HCT116 (cell line): ENCODE measurements at regions not wholly inside any gene's neighbourhood (a gene's known extent, or its start where the extent isn't known, plus 50 kb on each side); places are given as distances from the start of the nearest gene placed in this dataset.

ENCODE experiments used
- ATAC-seq: fragments of 200-7000 bp; cut with Tn5 transposase; 2 replicates; pipeline ENCODE4 v1.9.1; 2020; ENCODE audit warnings: mild to moderate bottlenecking, moderate library complexity
- BruUV-seq: library from RNA; stranded (reverse); fragments of 400-500 nt; replicated peaks from 2 replicates; lab custom pipeline; 2021; lab: Mats Ljungman, UMichigan
- CTCF ChIA-PET: fragments of 300-600 bp; sonication (Branson Sonifier 250); formaldehyde crosslinking; loops from one replicate; lab custom pipeline; 2021; ENCODE audit warnings: antibody characterized with exemption; lab: Charles Lee
- POLR2A ChIA-PET: fragments of 300-600, 350-600 bp; sonication (Branson Sonifier 250); formaldehyde crosslinking; loops from one replicate; lab custom pipeline; 2021; ENCODE audit warnings: antibody characterized with exemption; lab: Charles Lee
- RAD21 ChIA-PET, 2 experiments: fragments of 300-600 bp; sonication (Branson Sonifier 250); formaldehyde crosslinking; loops; one replicate each; lab custom pipeline; 2023; ENCODE audit warnings: low total read pairs in 2 of 2; ENCODE audit not compliant: uncharacterized antibody in 2 of 2, unreplicated experiment in 2 of 2, low non-redundant PET in 1 of 2; lab: Charles Lee
- DNase-seq: peaks from one replicate; pipeline ENCODE4 v3.0.0-alpha.2; 2010; ENCODE audit warnings: low read depth, low spot score
- H2AFZ ChIP-seq: fragments of 200-600 bp; shearing (Covaris generic), sonication (generic); 2 replicates; pipeline ENCODE4 v1.6.1; 2017; ENCODE audit warnings: low read depth, mixed run types, mixed read lengths, antibody characterized with exemption, low read length; ENCODE audit not compliant: poor library complexity, severe bottlenecking
- H3K27ac ChIP-seq: 2 replicates; pipeline ENCODE4 v1.5.1; 2012; ENCODE audit warnings: low read depth, low read length
- H3K27me3 ChIP-seq: fragments of 200-600 bp; sonication (generic); 2 replicates; pipeline ENCODE4 v1.6.1; 2016; ENCODE audit warnings: mixed run types, low read length, mixed read lengths; ENCODE audit not compliant: insufficient read depth
- H3K36me3 ChIP-seq, 2 experiments: fragments of 200-500 bp in 1 of 2; fragments of 200-600 bp in 1 of 2; sonication (Bioruptor generic) in 1 of 2; sonication (generic) in 1 of 2; 2 replicates each; pipeline versions ENCODE4 v1.5.1 to v1.6.1; 2014 to 2016; ENCODE audit warnings: low read length in 2 of 2, inconsistent platforms in 1 of 2, mixed read lengths in 1 of 2, mixed run types in 1 of 2; ENCODE audit not compliant: insufficient read depth in 2 of 2, control insufficient read depth in 1 of 2
- H3K4me1 ChIP-seq, 2 experiments: fragments of 200-600 bp in 1 of 2; sonication (generic) in 1 of 2; 2 replicates each; pipeline versions ENCODE4 v1.5.1 to v1.6.1; 2012 to 2017; ENCODE audit warnings: low read length in 2 of 2, inconsistent platforms in 1 of 2, mild to moderate bottlenecking in 1 of 2, mixed read lengths in 1 of 2, mixed run types in 1 of 2, moderate library complexity in 1 of 2; ENCODE audit not compliant: insufficient read depth in 2 of 2, control insufficient read depth in 1 of 2
- H3K4me2 ChIP-seq: fragments of 200-600 bp; sonication (generic); 2 replicates; pipeline ENCODE4 v1.6.1; 2017; ENCODE audit warnings: mixed run types, low read length, mixed read lengths
- H3K4me3 ChIP-seq, 2 experiments: fragments of 200-600 bp in 1 of 2; sonication (generic) in 1 of 2; replicated peaks in 1 of 2; 2 replicates each; pipeline ENCODE4 v1.5.1; 2011 to 2016; ENCODE audit warnings: low read length in 2 of 2, control low read depth in 1 of 2, low read depth in 1 of 2, mild to moderate bottlenecking in 1 of 2, mixed read lengths in 1 of 2, mixed run types in 1 of 2
- H3K79me2 ChIP-seq: fragments of 200-600 bp; sonication (generic); 2 replicates; pipeline ENCODE4 v1.6.1; 2017; ENCODE audit warnings: mild to moderate bottlenecking, mixed run types, low read length, moderate library complexity, mixed read lengths; ENCODE audit not compliant: insufficient read depth
- H3K9ac ChIP-seq: fragments of 200-600 bp; sonication (generic); 2 replicates; pipeline ENCODE4 v1.6.1; 2016; ENCODE audit warnings: low read length, mixed read lengths
- H3K9me2 ChIP-seq: fragments of 200-600 bp; sonication (generic), shearing (Covaris generic); 2 replicates; pipeline ENCODE4 v1.6.1; 2017; ENCODE audit warnings: mixed run types, mild to moderate bottlenecking, moderate library complexity; ENCODE audit not compliant: insufficient read depth
- H3K9me3 ChIP-seq, 2 experiments: fragments of 200-500 bp in 1 of 2; fragments of 200-600 bp in 1 of 2; sonication (Bioruptor generic) in 1 of 2; sonication (generic) in 1 of 2; 2 replicates each; pipeline ENCODE4 v1.6.1; 2014 to 2017; ENCODE audit warnings: low read length in 2 of 2, mixed read lengths in 2 of 2, inconsistent platforms in 1 of 2, low read depth in 1 of 2, mild to moderate bottlenecking in 1 of 2, mixed run types in 1 of 2, moderate library complexity in 1 of 2; ENCODE audit not compliant: control insufficient read depth in 1 of 2, insufficient read depth in 1 of 2
- H4K20me1 ChIP-seq: fragments of 200-600 bp; sonication (generic), shearing (Covaris generic); 2 replicates; pipeline ENCODE4 v1.6.1; 2017; ENCODE audit warnings: mixed run types, mild to moderate bottlenecking, moderate library complexity; ENCODE audit not compliant: insufficient read depth
- CEBPB ChIP-seq: IDR thresholded peaks from 2 replicates; pipeline ENCODE4 v1.6.1; 2012; ENCODE audit warnings: low read depth
- ELF1 ChIP-seq: IDR thresholded peaks from 2 replicates; pipeline ENCODE4 v1.6.1; 2012; ENCODE audit warnings: low read depth, borderline replicate concordance
- FOSL1 ChIP-seq: IDR thresholded peaks from 2 replicates; pipeline ENCODE4 v1.6.1; 2012; ENCODE audit warnings: low read depth
- JUND ChIP-seq: IDR thresholded peaks from 2 replicates; pipeline ENCODE4 v1.6.1; 2012
- POLR2A ChIP-seq: IDR thresholded peaks from 2 replicates; pipeline ENCODE4 v1.7.0; 2011; ENCODE audit warnings: borderline replicate concordance; ENCODE audit not compliant: insufficient read depth, insufficient read length; ENCODE audit errors: extremely low read depth
- POLR2AphosphoS5 ChIP-seq: IDR thresholded peaks from 2 replicates; pipeline ENCODE4 v1.6.1; 2011; ENCODE audit warnings: mild to moderate bottlenecking, low read depth, low read length, moderate library complexity
- RAD21 ChIP-seq: IDR thresholded peaks from 2 replicates; pipeline ENCODE4 v1.6.1; 2012; ENCODE audit warnings: low read depth, mild to moderate bottlenecking
- SRF ChIP-seq: IDR thresholded peaks from 2 replicates; pipeline ENCODE4 v1.6.1; 2012; ENCODE audit warnings: low read depth
- TCF7L2 ChIP-seq: IDR thresholded peaks from 2 replicates; pipeline ENCODE4 v1.7.0; 2011; ENCODE audit warnings: borderline replicate concordance, inconsistent platforms; ENCODE audit not compliant: insufficient read depth, insufficient read length; ENCODE audit errors: extremely low read depth
- ZBTB33 ChIP-seq: IDR thresholded peaks from 2 replicates; pipeline ENCODE4 v1.6.1; 2011; ENCODE audit warnings: mild to moderate bottlenecking, low read length, moderate library complexity; ENCODE audit not compliant: insufficient replicate concordance; ENCODE audit errors: extremely low read depth
- ZNF274 ChIP-seq: fragments of 200-500 bp; sonication (Bioruptor generic); IDR thresholded peaks from 2 replicates; pipeline ENCODE4 v1.6.1; 2014; ENCODE audit warnings: mild to moderate bottlenecking, low read depth, low read length, inconsistent platforms
- intact Hi-C: fragments of 100-400 bp; cut with micrococcal nuclease; formaldehyde crosslinking; loops from 2 replicates; pipeline ENCODE4 v1.10.0; 2022
- TF ChIP-seq, protein P1 (sequence below): IDR thresholded peaks from 2 replicates; pipeline ENCODE4 v1.6.1; 2012
- TF ChIP-seq, protein P2 (sequence below): IDR thresholded peaks from 2 replicates; pipeline ENCODE4 v1.6.1; 2012

- RAD21 ChIA-PET: no interaction called here
- POLR2A ChIA-PET: no interaction called here
- CTCF ChIA-PET: no interaction called here
- Histone ChIP-seq H3K27ac (no peak overlapping the region), H3K9me2 (no peaks in the 10 kb centered on the region), H2AFZ (no peak overlapping the region), H4K20me1 (no peaks in the 10 kb centered on the region), H3K4me1 (no peaks in the 10 kb centered on the region), H3K4me3 (no peak overlapping the region), H3K79me2 (no peaks in the 10 kb centered on the region), H3K27me3 (no peaks in the 10 kb centered on the region), H3K36me3 (no peaks in the 10 kb centered on the region), H3K4me2 (no peak overlapping the region), H3K9ac (no peak overlapping the region), H3K9me3 (no peaks in the 10 kb centered on the region)
- no peak for ATAC-seq
- no peak for DNase-seq
- TF ChIP-seq ELF1: no peak
- no peak for TF ChIP-seq RAD21
- TF ChIP-seq POLR2A: no peak
- no peak for TF ChIP-seq ZBTB33
- TF ChIP-seq FOSL1: no peak
- no peak for TF ChIP-seq TCF7L2
- no peak for TF ChIP-seq SRF
- no peak for TF ChIP-seq ZNF274
- TF ChIP-seq POLR2AphosphoS5: no peak
- TF ChIP-seq, protein P1, sequence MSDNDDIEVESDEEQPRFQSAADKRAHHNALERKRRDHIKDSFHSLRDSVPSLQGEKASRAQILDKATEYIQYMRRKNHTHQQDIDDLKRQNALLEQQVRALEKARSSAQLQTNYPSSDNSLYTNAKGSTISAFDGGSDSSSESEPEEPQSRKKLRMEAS: no peak
- TF ChIP-seq, protein P2, sequence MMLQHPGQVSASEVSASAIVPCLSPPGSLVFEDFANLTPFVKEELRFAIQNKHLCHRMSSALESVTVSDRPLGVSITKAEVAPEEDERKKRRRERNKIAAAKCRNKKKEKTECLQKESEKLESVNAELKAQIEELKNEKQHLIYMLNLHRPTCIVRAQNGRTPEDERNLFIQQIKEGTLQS: no peak
- no peak for TF ChIP-seq CEBPB
- TF ChIP-seq JUND: no peak
- intact Hi-C loops: no loop called here
- no TSS peak for BruUV-seq
These were observed 133.8 kb upstream of the MEOX2 start for GRCh38 chr7:15820319-15820718.
